ENCODE measurements at regions not wholly inside any gene's neighbourhood (a gene's known extent, or its start where the extent isn't known, plus 50 kb on each side); places are given as distances from the start of the nearest gene placed in this dataset.

DNA sequence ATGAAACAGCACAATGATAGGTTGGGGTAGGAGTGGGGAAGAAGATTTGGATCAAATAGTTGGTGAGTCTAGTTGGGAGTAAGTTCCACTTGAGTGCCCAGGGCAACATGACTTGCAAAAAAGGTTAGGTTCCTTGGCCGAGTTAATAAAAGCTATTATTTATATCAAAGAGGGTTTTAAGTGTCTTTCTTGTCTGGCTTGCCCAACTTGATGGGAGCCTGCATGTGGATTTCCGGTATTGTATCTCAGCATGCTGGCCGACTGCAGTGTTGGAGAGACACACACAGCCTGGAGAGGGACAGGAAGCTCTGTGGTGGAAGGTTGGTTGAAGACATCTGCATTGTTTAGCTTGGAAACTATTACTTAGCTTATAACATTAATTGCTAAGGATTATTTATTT lies 449.5 kb upstream of the TBL1XR1 start:
- peak; percentile 46 for DNase-seq

DNA sequence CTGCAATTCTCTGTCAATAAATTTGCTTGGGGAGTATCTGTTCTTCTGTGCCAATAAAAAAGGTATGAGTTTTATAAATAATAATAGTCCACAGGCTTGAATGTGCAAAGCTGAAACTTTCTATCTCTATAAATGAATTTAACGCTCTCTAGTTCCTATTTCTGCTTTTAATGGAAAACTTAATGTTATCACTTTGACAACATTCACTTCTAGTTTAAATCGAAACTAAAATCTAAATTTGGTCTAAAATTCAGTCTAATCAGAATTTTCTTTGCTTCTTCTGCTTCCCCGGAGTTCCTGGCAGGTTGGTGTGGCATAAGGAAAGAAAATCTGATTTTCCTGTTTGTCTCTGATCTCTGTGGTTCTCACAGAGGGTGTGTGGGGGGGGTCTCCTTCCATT lies 450.1 kb upstream of the TBL1XR1 start:
- no peak for DNase-seq

DNA sequence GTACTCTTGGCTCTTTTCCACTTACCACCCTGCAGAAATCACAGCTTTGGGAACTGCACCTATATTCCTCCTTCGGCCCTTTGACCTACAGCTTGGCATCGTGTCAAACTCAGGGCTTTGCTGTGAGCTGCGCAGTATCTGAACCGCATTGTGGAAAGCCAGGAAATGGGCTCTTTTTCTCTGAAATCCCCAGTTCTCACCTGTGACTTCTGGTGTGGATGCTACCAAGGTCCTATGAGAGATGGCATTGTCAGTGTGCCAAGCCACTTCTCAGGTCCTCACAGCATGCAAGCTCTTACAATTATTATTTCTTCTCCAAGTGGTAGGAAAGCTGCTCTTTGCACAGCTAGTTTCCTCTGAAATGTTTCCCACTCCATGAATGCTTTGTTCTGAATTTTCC lies 450.6 kb upstream of the TBL1XR1 start:
- peak; percentile 49 for DNase-seq

DNA sequence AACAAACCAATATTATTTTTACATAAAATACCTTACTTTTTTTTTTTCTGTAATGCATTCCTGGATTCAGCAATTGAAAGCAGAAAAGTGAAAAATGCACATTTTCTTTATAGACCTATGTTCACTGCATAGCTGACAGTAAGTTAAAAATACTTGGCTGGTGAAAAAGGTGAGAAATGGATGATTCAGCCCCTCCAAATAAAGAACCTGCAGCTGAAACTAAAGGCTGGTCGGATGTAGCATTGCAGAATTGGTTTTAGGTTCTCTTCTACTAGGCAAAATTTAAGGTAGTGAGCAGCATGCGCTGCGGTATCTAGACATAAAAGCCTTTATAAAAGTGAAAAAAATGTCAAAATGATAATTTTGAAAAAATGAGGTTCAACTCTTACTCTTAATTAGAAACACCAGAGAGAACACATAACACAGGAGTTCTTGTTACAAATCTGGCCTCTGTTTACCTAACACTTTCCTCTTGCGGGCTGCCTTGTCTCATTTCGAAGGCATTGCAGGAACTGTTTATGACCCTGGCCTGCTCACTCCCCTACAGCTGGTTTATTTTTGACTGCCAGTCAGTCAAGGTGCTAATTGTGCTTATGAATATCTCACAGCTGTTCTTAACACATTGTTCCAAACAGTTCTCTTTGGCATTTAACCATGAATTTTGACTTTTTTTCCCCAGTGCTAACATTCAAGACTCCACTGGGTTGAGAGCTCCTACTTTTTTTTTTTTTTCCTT lies 455.4 kb upstream of the TBL1XR1 start:
- DNase-seq = peak; percentile 7

GRCh38 chr3:177657243-177657642 lies 460.0 kb upstream of the TBL1XR1 start:
- DNase-seq = no peak

GRCh38 chr3:177658354-177658753 lies 461.1 kb upstream of the TBL1XR1 start:
- no peak for DNase-seq

DNA sequence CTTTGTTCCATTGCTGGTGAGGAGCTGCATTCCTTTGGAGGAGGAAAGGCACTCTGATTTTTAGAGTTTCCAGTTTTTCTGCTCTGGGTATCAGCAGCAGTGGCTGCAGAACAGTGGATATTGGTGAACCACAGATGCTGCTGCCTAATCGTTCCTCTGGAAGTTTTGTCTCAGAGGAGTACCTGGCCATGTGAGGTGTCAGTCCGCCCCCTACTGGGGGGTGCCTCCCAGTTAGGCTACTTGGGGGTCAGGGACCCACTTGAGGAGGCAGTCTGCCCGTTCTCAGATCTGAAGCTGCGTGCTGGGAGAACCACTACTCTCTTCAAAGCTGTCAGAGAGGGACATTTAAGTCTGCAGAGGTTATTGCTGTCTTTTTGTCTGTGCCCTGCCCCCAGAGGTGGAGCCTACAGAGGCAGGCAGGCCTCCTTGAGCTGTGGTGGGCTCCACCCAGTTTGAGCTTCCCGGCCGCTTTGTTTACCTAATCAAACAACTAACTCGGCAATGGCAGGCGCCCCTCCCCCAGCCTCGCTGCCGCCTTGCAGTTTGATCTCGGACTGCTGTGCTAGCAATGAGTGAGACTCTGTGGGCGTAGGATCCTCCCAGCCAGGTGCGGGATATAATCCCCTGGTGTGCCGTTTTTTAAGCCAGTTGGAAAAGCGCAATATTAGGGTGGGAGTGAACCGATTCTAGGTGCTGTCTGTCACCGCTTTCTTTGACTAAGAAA lies 467.3 kb upstream of the TBL1XR1 start:
- peak; percentile 62 for DNase-seq

GRCh38 chr3:177665122-177665808 lies 468.0 kb upstream of the TBL1XR1 start:
- no peak for DNase-seq

GRCh38 chr3:177672252-177672911 lies 475.1 kb upstream of the TBL1XR1 start:
- DNase-seq = no peak

DNA sequence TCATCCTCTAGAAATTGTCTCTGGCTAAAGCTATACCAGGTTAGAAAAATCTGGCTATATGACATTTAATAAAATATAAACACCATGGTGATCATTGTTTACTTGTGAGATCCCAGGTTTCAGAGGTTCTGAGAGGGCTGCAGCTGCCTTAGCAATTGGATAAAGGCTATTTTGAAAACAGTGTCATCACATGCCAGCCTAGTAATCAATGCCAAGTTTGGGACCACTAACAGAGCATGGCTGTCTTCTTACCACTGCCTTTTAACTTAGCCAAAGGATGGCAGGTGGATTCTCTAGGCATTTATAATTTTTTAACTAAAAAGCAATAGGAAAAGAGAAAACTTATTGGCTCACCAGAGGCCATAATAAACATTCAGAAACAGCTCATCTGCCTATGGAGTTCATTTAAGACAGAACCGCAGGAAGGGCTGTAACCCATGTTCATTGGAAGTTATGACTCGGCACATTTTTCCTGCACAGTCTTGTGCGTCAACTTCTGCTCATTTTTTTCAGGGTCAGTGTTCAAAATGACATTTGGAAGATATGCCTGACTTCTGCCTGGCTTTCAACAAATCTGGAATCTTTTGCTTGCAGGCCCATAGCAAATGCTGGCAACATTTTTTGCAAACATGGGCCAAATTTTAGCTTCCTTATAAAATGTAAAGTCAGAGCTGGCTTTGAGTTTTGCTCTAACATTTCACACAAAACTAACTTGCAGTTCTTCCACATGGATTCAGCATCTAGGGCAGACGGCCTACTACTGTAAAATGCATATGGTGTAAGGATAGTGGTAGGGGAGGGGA lies 476.0 kb upstream of the TBL1XR1 start:
- no peak for DNase-seq

GRCh38 chr3:177674186-177674585 lies 476.9 kb upstream of the TBL1XR1 start:
- DNase-seq = no peak

- no peak for DNase-seq
These were observed 478.9 kb upstream of the TBL1XR1 start for GRCh38 chr3:177676148-177676547.

- DNase-seq = no peak
These were observed 479.8 kb upstream of the TBL1XR1 start for GRCh38 chr3:177676947-177677587.

- peak; percentile 37 for DNase-seq
These were observed 482.5 kb upstream of the TBL1XR1 start for GRCh38 chr3:177679568-177680471.

DNA sequence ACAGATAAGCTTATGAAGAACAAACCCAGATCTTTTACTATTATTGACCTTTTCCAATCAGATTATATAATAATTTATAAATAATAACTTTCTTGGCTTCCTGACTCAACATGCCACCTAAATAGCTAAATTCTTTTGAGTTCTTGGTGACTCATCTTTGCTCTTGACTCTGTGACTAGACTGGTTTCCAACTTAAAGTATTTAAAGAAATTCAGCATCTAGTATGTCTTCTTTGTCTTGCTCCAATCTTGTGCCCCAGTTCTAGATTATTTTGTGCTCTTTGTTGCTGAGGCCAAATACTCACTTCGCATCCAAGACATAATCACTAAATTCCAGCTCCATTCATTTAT lies 483.2 kb upstream of the TBL1XR1 start:
- DNase-seq = no peak

- DNase-seq = no peak
These were observed 483.9 kb upstream of the TBL1XR1 start for GRCh38 chr3:177681156-177681555.

DNA sequence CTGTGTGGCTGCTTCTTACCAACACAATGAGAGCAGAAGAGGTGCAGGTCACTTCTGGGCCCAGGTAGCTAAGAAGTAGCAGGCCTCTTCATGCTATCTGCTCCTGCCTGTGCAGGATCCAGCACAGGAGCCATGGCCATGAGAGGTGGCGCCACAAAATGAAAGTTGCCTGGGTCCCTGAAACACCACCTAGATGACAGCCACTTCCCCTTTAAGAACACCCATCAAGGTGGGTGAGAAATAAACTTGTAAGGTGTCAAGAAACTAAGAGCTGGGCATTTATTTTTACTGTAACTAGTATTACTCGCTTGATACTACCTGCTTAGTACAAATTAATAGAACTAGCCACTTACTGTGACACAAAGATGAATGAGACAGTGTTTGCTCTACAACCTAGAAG lies 484.6 kb upstream of the TBL1XR1 start:
- DNase-seq = peak; percentile 37

- peak; percentile 48 for DNase-seq
These were observed 486.3 kb upstream of the TBL1XR1 start for GRCh38 chr3:177683586-177683985.

GRCh38 chr3:177686671-177687070 lies 489.4 kb upstream of the TBL1XR1 start:
- no peak for DNase-seq

- DNase-seq = no peak
These were observed 490.0 kb upstream of the TBL1XR1 start for GRCh38 chr3:177687291-177687690.

DNA sequence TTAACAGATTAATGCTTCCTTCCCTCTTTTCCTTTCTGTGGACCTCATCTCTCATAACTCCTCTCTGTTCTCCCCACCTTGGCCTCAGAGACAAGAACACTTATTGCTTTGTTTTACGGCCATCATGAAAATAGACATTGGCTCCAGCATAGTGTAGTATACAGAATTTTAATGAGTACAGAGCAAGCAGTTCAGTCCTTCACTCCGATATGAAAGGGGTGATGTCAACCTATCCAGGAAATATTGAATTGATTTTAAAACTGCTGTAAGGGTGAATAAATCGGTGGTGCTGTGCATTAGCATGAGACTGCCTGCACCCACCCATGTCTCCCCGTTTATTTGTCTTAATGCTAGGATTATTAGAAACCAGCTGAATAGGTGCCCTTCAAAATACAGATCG lies 490.9 kb upstream of the TBL1XR1 start:
- no peak for DNase-seq
